ENCODE measurements at regions not wholly inside any gene's neighbourhood (a gene's known extent, or its start where the extent isn't known, plus 50 kb on each side); places are given as distances from the start of the nearest gene placed in this dataset.

DNA sequence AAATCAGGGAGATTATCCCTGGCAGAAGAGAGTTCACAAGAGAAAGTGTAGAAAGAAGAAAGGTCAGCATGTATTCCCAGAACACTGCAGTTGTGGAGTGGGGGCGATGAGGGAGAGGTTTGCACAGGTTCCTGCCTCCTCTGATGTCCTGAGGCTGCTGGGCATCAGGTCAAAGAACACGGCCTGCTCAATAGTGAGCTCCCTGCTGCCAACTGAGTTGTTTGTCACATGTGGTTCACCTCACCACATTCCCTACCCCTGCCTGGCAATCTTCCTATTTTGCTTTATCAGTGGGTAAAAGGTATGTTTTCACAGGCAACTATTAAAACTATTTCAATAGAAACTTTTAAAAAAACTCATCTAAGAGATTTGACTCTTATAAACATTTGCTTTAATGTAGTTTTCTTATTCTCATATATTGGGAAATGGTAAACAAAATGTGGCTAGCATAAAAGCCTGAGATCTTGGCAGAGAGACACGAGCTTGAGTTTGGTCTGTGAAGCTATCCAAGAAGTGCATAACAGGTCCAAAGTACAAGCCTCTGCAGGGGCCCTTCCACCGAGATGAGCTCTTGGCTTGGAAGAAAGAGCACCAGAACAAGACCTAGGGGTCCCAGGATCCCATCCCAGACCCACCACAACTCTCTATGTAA lies 123.9 kb upstream of the SRD5A2 start:
- H3K9ac ChIP-seq (ENCODE audit: extremely low read depth, insufficient read length, low read length) = no peak overlapping the region
- H2BK5ac ChIP-seq (ENCODE audit: insufficient read length, low read length) = no peak overlapping the region
- no peak overlapping the region for H4K5ac ChIP-seq (ENCODE audit: insufficient read length, low read depth, low read length)
- no peak overlapping the region for H3K14ac ChIP-seq (ENCODE audit: insufficient read depth, low read length)
- H2BK120ac ChIP-seq (ENCODE audit: low read depth, low read length, poor library complexity, severe bottlenecking) = no peak overlapping the region
- no peak overlapping the region for H4K8ac ChIP-seq (replicated peaks; ENCODE audit: insufficient read length, low read depth, low read length)
- no peak overlapping the region for H3K4me3 Mint-ChIP-seq
- H3K23me2 ChIP-seq (ENCODE audit: insufficient read length, low read depth, low read length, poor library complexity, severe bottlenecking) = no peaks in the 10 kb centered on the region
- no peaks in the 10 kb centered on the region for H4K20me1 ChIP-seq (ENCODE audit: control insufficient read depth, insufficient read depth, insufficient read length)
- no peak for TF ChIP-seq CTCF (conservative IDR thresholded peaks at IDR 0.05)
- no peak overlapping the region for H3K27ac Mint-ChIP-seq
- H3K4me1 ChIP-seq (ENCODE audit: insufficient read depth, low read length) = no peaks in the 10 kb centered on the region
- H3K36me3 Mint-ChIP-seq (ENCODE audit: insufficient read depth in 1 of 3, low read depth in 3 of 3) = no peaks in the 10 kb centered on the region
- no peak overlapping the region for H2BK20ac ChIP-seq (ENCODE audit: low read depth, low read length, poor library complexity, severe bottlenecking)
- no peak overlapping the region for H3T11ph ChIP-seq (ENCODE audit: low read length)
- H3K27me3 ChIP-seq (ENCODE audit: insufficient read depth, low read length) = no peaks in the 10 kb centered on the region
- DNase-seq = no peak
- H3K27ac ChIP-seq (ENCODE audit: insufficient read length, low read depth, low read length) = no peak overlapping the region
- H3K4me2 ChIP-seq (ENCODE audit: insufficient read depth, insufficient read length, low read length) = no peak overlapping the region
- no peak overlapping the region for H2AFZ ChIP-seq (ENCODE audit: low read length)
- H3K9me3 ChIP-seq (ENCODE audit: control insufficient read depth, low read depth, low read length) = no peaks in the 10 kb centered on the region
- peaks cover 28 to 57% of the 10 kb centered on the region in 2 experiments for H3K9me3 Mint-ChIP-seq
- H3K18ac ChIP-seq (ENCODE audit: insufficient read length, low read depth, low read length) = no peak overlapping the region
- no peak overlapping the region for H3K23ac ChIP-seq (ENCODE audit: insufficient read length, low read depth, low read length)
- H3K56ac ChIP-seq (ENCODE audit: insufficient read length, low read depth, low read length) = no peak overlapping the region
- no CpG with 5 or more reads among the region's 4 CpGs for WGBS (ENCODE audit: extremely low coverage, insufficient read length, low lambda C conversion rate)
- H3K4ac ChIP-seq (ENCODE audit: low read depth, low read length) = no peak overlapping the region
- H3K79me2 ChIP-seq (ENCODE audit: insufficient read depth, low read length) = no peaks in the 10 kb centered on the region
- no peaks in the 10 kb centered on the region for H3K4me1 Mint-ChIP-seq
- H2BK15ac ChIP-seq (ENCODE audit: low read depth, low read length) = no peak overlapping the region
- peaks cover 8% of the 10 kb centered on the region for H3K27me3 Mint-ChIP-seq (ENCODE audit: low read depth)
- no peak overlapping the region for H2BK12ac ChIP-seq (ENCODE audit: insufficient read length, low read depth, low read length)
- no peak overlapping the region for H2AK5ac ChIP-seq (ENCODE audit: insufficient read length, low read length)
- H4K91ac ChIP-seq (ENCODE audit: insufficient read length, low read depth, low read length) = no peak overlapping the region
- no peaks in the 10 kb centered on the region for H3K79me1 ChIP-seq (ENCODE audit: insufficient read depth, low read depth, low read length, poor library complexity, severe bottlenecking)

Measured in H9 (cell line).